ENCODE measurements at regions not wholly inside any gene's neighbourhood (a gene's known extent, or its start where the extent isn't known, plus 50 kb on each side); places are given as distances from the start of the nearest gene placed in this dataset.

DNA sequence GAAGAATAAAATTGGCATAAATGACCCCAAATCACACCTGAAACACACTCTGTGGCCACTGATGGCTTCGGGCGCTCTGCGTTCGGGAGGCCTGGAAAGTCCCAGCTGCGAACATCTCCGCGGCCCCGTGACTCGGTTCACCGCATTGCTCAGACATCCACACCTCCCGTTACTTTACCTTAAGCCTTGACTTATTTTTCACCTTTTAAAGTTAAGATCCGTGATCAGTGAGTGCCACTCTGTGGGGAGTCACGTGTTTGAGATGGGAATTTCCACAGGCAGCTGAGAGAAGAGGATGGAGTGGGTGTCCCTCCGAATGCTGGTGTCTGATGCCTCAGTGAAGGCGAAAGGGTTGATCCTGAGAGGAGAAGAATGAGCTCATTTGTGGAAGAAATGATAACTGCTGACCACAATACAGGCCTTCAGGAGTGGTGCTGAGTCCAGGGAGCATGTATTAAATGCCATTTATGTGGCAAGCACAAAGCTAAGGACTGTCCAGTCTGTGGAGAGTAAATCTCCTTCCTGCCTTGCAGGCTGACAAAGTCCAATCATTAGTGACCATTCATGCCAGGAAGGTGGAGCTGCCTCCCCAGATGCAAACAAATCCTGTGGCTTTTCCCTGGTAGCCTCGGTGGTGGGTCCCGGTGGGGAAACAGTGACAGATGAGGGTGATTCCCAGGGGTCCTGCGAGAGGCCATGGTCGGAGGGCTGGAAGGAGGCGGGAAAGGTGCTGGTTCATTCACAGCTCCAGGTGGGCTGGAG lies 168.8 kb downstream of the RTP5 start:
- no peaks in the 10 kb centered on the region for H3K36me3 ChIP-seq (ENCODE audit: insufficient read depth, low read length)
- H3K36me3 Mint-ChIP-seq = no peaks in the 10 kb centered on the region
- DNase-seq = peak in 1 of 5 donors; percentile 51
- H3K9me3 ChIP-seq (ENCODE audit: control insufficient read depth in 1 of 2, low read length in 2 of 2) = no peaks in the 10 kb centered on the region
- intact Hi-C loops (cut with micrococcal nuclease) = no loop called here
- H3K27me3 ChIP-seq (ENCODE audit: insufficient read depth, low read length) = no peaks in the 10 kb centered on the region
- H3K4me3 Mint-ChIP-seq = no peak overlapping the region
- H3K4me1 Mint-ChIP-seq = peaks cover 3 to 10% (median 9%) of the 10 kb centered on the region in 4 donors
- peak overlapping the region in 3 of 7 donors; percentile 36 to 74 (median 50) for H3K27ac Mint-ChIP-seq
- H3K9me3 Mint-ChIP-seq = peaks cover 0 to 2% (median 0%) of the 10 kb centered on the region in 8 donors
- H3K4me1 ChIP-seq (ENCODE audit: insufficient read depth, low read length) = no peaks in the 10 kb centered on the region
- POLR2A ChIA-PET (ENCODE audit: partially characterized antibody) = no interaction called here
- CTCF ChIA-PET (ENCODE audit: partially characterized antibody) = interaction anchor here (0.9 to 1.7 kb wide), 2 partner anchors 11 to 13 kb away, joined by 3 to 4 read pairs; no protein-coding TSS in a partner anchor
- no peak overlapping the region for H3K4me3 ChIP-seq (ENCODE audit: low read length in 2 of 2)
- peaks cover 14 to 18% of the 10 kb centered on the region in 2 donors for H3K27me3 Mint-ChIP-seq
- H3K27ac ChIP-seq (ENCODE audit: low read depth, low read length) = no peak overlapping the region

DNA sequence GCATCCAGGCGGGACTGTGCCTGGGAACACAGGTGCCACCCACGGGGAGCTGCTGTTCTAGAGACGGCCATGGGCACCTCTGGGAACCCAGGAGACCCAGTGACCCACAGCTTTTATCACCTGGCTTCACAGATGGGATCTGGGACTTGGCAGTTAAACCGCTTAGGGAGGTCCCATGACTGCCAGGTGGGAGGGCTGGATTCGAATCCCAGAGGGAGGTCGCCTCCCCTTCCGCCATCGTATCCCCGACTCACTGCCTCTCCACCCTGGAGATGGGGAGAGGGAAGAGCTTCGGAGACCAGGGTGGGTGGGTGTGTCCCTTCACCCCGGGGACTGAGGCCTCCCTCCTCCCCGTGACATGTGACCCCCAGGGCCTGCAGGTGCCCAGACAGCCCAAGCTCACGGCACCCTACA lies 169.4 kb downstream of the RTP5 start:
- peaks cover 0 to 4% (median 3%) of the 10 kb centered on the region in 4 donors for H3K4me1 Mint-ChIP-seq
- H3K4me1 ChIP-seq (ENCODE audit: insufficient read depth, low read length) = no peaks in the 10 kb centered on the region
- no peak overlapping the region for H3K4me3 ChIP-seq (ENCODE audit: low read length in 2 of 2)
- H3K27ac ChIP-seq (ENCODE audit: low read depth, low read length) = no peak overlapping the region
- no peaks in the 10 kb centered on the region for H3K9me3 ChIP-seq (ENCODE audit: control insufficient read depth in 1 of 2, low read length in 2 of 2)
- POLR2A ChIA-PET (ENCODE audit: partially characterized antibody) = no interaction called here
- CTCF ChIA-PET (ENCODE audit: partially characterized antibody) = interaction anchor here (0.9 to 1.7 kb wide), 2 partner anchors 12 to 14 kb away, joined by 3 to 4 read pairs; no protein-coding TSS in a partner anchor
- H3K4me3 Mint-ChIP-seq = no peak overlapping the region
- no peaks in the 10 kb centered on the region for H3K36me3 ChIP-seq (ENCODE audit: insufficient read depth, low read length)
- no peaks in the 10 kb centered on the region for H3K36me3 Mint-ChIP-seq
- intact Hi-C loops (cut with micrococcal nuclease) = no loop called here
- no peak overlapping the region for H3K27ac Mint-ChIP-seq
- peaks cover 0 to 2% (median 0%) of the 10 kb centered on the region in 8 donors for H3K9me3 Mint-ChIP-seq
- H3K27me3 Mint-ChIP-seq = peaks cover 17 to 21% of the 10 kb centered on the region in 2 donors
- no peak for DNase-seq
- no peaks in the 10 kb centered on the region for H3K27me3 ChIP-seq (ENCODE audit: insufficient read depth, low read length)

- Histone ChIP-seq H3K9me3 (ENCODE audit: control insufficient read depth in 1 of 2, low read length in 2 of 2) (no peaks in the 10 kb centered on the region), H3K27ac (ENCODE audit: low read depth, low read length) (no peak overlapping the region), H3K4me3 (ENCODE audit: low read length in 2 of 2) (no peak overlapping the region), H3K4me1 (ENCODE audit: insufficient read depth, low read length) (no peaks in the 10 kb centered on the region), H3K27me3 (ENCODE audit: insufficient read depth, low read length) (no peaks in the 10 kb centered on the region), H3K36me3 (ENCODE audit: insufficient read depth, low read length) (no peaks in the 10 kb centered on the region)
- Mint-ChIP-seq H3K4me3 (no peak overlapping the region), H3K27me3 (peaks cover 20 to 21% of the 10 kb centered on the region in 2 donors), H3K9me3 (peaks cover 0 to 2% (median 0%) of the 10 kb centered on the region in 8 donors), H3K36me3 (no peaks in the 10 kb centered on the region), H3K4me1 (peaks cover 0 to 5% (median under 1%) of the 10 kb centered on the region in 4 donors), H3K27ac (no peak overlapping the region)
- ChIA-PET POLR2A (ENCODE audit: partially characterized antibody) (no interaction called here), CTCF (ENCODE audit: partially characterized antibody) (interaction anchor here (1.2 kb wide), 1 partner anchor 15 kb away, joined by 3 read pairs; no protein-coding TSS in a partner anchor)
- no peak for DNase-seq
- intact Hi-C loops (cut with micrococcal nuclease) = no loop called here
Measured at GRCh38 chr2:242040303-242040655, 170.8 kb downstream of the RTP5 start.

DNA sequence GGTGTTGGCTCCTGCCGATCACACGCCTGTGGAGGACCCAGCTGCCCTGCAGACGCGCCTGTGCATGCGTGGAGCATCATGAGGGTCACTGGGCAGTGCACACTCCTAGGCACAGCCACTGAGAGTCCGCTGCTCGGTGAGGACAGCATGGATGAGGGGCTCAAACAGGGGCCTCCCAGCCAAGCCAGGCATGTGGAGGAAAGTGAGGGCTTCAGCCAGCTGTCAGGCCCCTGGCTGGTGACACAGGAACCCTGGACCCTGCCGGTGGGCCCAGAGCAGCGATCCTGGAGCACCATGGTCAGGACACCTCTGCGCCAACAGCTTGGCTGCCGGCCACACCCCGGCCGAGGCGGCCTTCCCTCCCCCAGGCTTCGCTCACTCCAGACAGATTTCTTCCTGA lies 171.2 kb downstream of the RTP5 start:
- ChIA-PET CTCF (ENCODE audit: partially characterized antibody) (interaction anchor here (1.2 kb wide), 1 partner anchor 15 kb away, joined by 3 read pairs; no protein-coding TSS in a partner anchor), POLR2A (ENCODE audit: partially characterized antibody) (no interaction called here)
- no peaks in the 10 kb centered on the region for H3K9me3 ChIP-seq (ENCODE audit: control insufficient read depth in 1 of 2, low read length in 2 of 2)
- intact Hi-C loops (cut with micrococcal nuclease) = no loop called here
- no peak overlapping the region for H3K27ac ChIP-seq (ENCODE audit: low read depth, low read length)
- H3K4me1 ChIP-seq (ENCODE audit: insufficient read depth, low read length) = no peaks in the 10 kb centered on the region
- no peaks in the 10 kb centered on the region for H3K36me3 ChIP-seq (ENCODE audit: insufficient read depth, low read length)
- peaks cover 0 to 5% (median under 1%) of the 10 kb centered on the region in 4 donors for H3K4me1 Mint-ChIP-seq
- no peak overlapping the region for H3K4me3 ChIP-seq (ENCODE audit: low read length in 2 of 2)
- H3K27ac Mint-ChIP-seq = no peak overlapping the region
- peaks cover 20 to 21% of the 10 kb centered on the region in 2 donors for H3K27me3 Mint-ChIP-seq
- DNase-seq = no peak
- H3K36me3 Mint-ChIP-seq = no peaks in the 10 kb centered on the region
- H3K27me3 ChIP-seq (ENCODE audit: insufficient read depth, low read length) = no peaks in the 10 kb centered on the region
- H3K4me3 Mint-ChIP-seq = no peak overlapping the region
- H3K9me3 Mint-ChIP-seq = peaks cover 0 to 2% (median 0%) of the 10 kb centered on the region in 8 donors

- intact Hi-C loops (cut with micrococcal nuclease) = no loop called here
- Histone ChIP-seq H3K27ac (ENCODE audit: low read depth, low read length) (no peak overlapping the region), H3K36me3 (ENCODE audit: insufficient read depth, low read length) (no peaks in the 10 kb centered on the region), H3K9me3 (ENCODE audit: control insufficient read depth in 1 of 2, low read length in 2 of 2) (no peaks in the 10 kb centered on the region), H3K4me3 (ENCODE audit: low read length in 2 of 2) (no peak overlapping the region), H3K27me3 (ENCODE audit: insufficient read depth, low read length) (no peaks in the 10 kb centered on the region), H3K4me1 (ENCODE audit: insufficient read depth, low read length) (no peaks in the 10 kb centered on the region)
- Mint-ChIP-seq H3K36me3 (no peaks in the 10 kb centered on the region), H3K4me1 (peaks cover 0 to 10% (median 2%) of the 10 kb centered on the region in 4 donors), H3K4me3 (no peak overlapping the region), H3K27ac (no peak overlapping the region), H3K9me3 (peaks cover 0 to 2% (median 0%) of the 10 kb centered on the region in 8 donors), H3K27me3 (peaks cover 18 to 22% of the 10 kb centered on the region in 2 donors)
- no peak for DNase-seq
- CTCF ChIA-PET (ENCODE audit: partially characterized antibody) = no interaction called here
- POLR2A ChIA-PET (ENCODE audit: partially characterized antibody) = no interaction called here
Measured at GRCh38 chr2:242041816-242042215, 172.3 kb downstream of the RTP5 start.

DNA sequence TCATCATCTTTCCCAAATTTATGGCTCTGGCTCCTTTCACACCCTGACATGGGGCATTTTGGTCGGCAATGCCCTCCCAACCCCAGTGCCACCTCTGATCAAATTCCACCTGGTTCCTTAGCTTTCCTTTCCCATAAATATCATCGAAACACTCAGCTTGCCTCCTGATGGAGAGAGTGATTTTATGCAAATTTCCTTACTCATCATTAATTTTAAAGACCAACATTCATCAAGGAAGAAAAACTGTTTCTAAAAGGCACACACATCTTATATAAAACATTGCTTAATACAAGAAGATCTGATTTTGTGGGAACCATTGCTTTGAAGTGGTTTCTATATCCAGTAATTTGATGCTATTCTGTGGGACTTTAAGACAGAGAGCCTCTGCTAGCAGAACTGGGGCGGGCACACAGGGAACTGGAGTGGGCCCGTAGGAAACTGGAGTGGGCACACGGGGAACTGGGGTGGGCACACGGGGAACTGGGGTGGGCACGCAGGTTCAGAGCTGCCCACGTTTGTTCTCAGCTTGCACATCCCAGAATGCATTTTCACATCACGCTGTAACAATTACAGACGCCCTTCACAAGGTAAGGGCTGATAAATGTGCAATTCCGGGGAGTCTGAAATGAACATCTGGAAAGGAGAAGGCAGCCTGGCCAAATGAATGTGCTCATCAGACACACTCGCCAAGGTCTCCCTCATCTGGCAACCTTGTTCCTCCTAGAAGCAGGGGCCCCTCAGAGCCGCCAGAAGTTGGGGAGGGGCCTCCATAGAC lies 174.2 kb downstream of the RTP5 start:
- Histone ChIP-seq H3K27me3 (ENCODE audit: insufficient read depth, low read length) (no peaks in the 10 kb centered on the region), H3K4me1 (ENCODE audit: insufficient read depth, low read length) (no peaks in the 10 kb centered on the region), H3K27ac (ENCODE audit: low read depth, low read length) (no peak overlapping the region), H3K36me3 (ENCODE audit: insufficient read depth, low read length) (no peaks in the 10 kb centered on the region), H3K9me3 (ENCODE audit: control insufficient read depth in 1 of 2, low read length in 2 of 2) (no peaks in the 10 kb centered on the region), H3K4me3 (ENCODE audit: low read length in 2 of 2) (no peak overlapping the region)
- Mint-ChIP-seq H3K4me1 (peaks cover 0 to 10% (median 1%) of the 10 kb centered on the region in 4 donors), H3K27me3 (peaks cover 12 to 27% of the 10 kb centered on the region in 2 donors), H3K36me3 (no peaks in the 10 kb centered on the region), H3K27ac (no peak overlapping the region), H3K4me3 (no peak overlapping the region), H3K9me3 (peaks cover 0 to 2% (median 0%) of the 10 kb centered on the region in 8 donors)
- CTCF ChIA-PET (ENCODE audit: partially characterized antibody) = no interaction called here
- POLR2A ChIA-PET (ENCODE audit: partially characterized antibody) = no interaction called here
- intact Hi-C loops (cut with micrococcal nuclease) = no loop called here
- DNase-seq = no peak

- intact Hi-C loops (cut with micrococcal nuclease) = no loop called here
- Histone ChIP-seq H3K9me3 (ENCODE audit: control insufficient read depth in 1 of 2, low read length in 2 of 2) (no peaks in the 10 kb centered on the region), H3K4me3 (ENCODE audit: low read length in 2 of 2) (no peak overlapping the region), H3K4me1 (ENCODE audit: insufficient read depth, low read length) (no peaks in the 10 kb centered on the region), H3K27ac (ENCODE audit: low read depth, low read length) (no peak overlapping the region), H3K27me3 (ENCODE audit: insufficient read depth, low read length) (no peaks in the 10 kb centered on the region), H3K36me3 (ENCODE audit: insufficient read depth, low read length) (no peaks in the 10 kb centered on the region)
- no peaks in the 10 kb centered on the region for H3K36me3 Mint-ChIP-seq
- DNase-seq = no peak
- CTCF ChIA-PET (ENCODE audit: partially characterized antibody) = no interaction called here
- no peak overlapping the region for H3K27ac Mint-ChIP-seq
- H3K27me3 Mint-ChIP-seq = peaks cover 15 to 31% of the 10 kb centered on the region in 2 donors
- H3K9me3 Mint-ChIP-seq = peaks cover 0 to 2% (median 0%) of the 10 kb centered on the region in 8 donors
- no peak overlapping the region for H3K4me3 Mint-ChIP-seq
- H3K4me1 Mint-ChIP-seq = peaks cover 0 to 10% (median 1%) of the 10 kb centered on the region in 4 donors
- POLR2A ChIA-PET (ENCODE audit: partially characterized antibody) = no interaction called here
Measured at GRCh38 chr2:242044313-242044590, 174.7 kb downstream of the RTP5 start.
